Activated naive CD4-positive, alpha-beta T cell treated with anti-CD3 and anti-CD28 coated beads, Interleukin-2, amount 10 ng/mL, durations not matched to agents 7 days and 5 days (primary cell): ENCODE measurements at regions not wholly inside any gene's neighbourhood (a gene's known extent, or its start where the extent isn't known, plus 50 kb on each side); places are given as distances from the start of the nearest gene placed in this dataset.

ENCODE experiments used
- CTCF ChIA-PET: fragments of 350-600 bp; sonication (Branson Sonifier 250); formaldehyde crosslinking; loops from one replicate; lab custom pipeline; 2021; ENCODE audit warnings: antibody characterized with exemption; lab: Charles Lee
- DNase-seq: peaks from one replicate; pipeline ENCODE4 v3.0.0-alpha.2; 2020
- H3K27ac Mint-ChIP-seq: one replicate; pipeline ENCODE4 v1.8.0; 2021; ENCODE audit warnings: mild to moderate bottlenecking, moderate library complexity, mixed read lengths
- H3K27me3 Mint-ChIP-seq: one replicate; pipeline ENCODE4 v1.8.0; 2021; ENCODE audit warnings: mild to moderate bottlenecking, mixed read lengths
- H3K36me3 Mint-ChIP-seq: one replicate; pipeline ENCODE4 v1.8.0; 2021; ENCODE audit warnings: mixed read lengths
- H3K4me1 Mint-ChIP-seq: one replicate; pipeline ENCODE4 v1.8.0; 2021; ENCODE audit warnings: mixed read lengths
- H3K4me3 Mint-ChIP-seq: one replicate; pipeline ENCODE4 v1.8.0; 2021; ENCODE audit warnings: mild to moderate bottlenecking, moderate library complexity, mixed read lengths
- H3K9me3 Mint-ChIP-seq: one replicate; pipeline ENCODE4 v1.8.0; 2021; ENCODE audit warnings: mixed read lengths

DNA sequence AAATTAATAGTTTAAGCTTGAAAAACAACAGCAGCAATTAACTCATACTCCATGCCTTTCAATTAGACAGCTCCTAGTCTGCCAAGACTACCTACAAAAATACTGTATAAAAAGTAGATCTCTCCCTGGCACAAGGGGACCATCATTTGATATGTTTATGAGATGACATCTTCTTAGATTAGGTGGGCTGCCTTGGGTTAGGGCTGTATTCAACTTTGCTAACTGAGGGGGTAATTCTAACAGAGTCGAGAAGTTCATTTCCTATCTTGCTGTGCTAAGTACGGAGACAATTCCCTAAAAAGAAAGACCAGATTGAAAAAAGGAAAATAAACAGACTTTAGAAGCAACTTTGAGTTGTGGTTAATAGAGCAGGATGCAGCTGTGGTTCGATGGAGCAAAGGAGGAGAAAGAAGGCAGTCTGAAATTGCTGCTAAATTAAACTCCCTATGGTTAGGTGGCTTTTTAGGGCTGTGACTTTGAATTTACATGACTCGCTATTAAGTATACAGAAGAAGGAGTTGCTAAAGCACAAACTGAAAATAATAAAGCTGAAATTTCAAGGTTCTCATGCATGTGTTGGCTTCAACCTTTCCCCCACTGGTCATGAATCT is 75.4 kb downstream of the CDC7 start:
- CTCF ChIA-PET, result interaction anchor here (0.6 to 0.9 kb wide), 2 partner anchors 63 to 262 kb away, joined by 3 read pairs; no protein-coding TSS in a partner anchor
- Mint-ChIP-seq H3K4me3 (no peak overlapping the region), H3K27me3 (peaks cover 20% of the 10 kb centered on the region), H3K4me1 (peaks cover 28% of the 10 kb centered on the region), H3K9me3 (no peaks in the 10 kb centered on the region), H3K36me3 (no peaks in the 10 kb centered on the region), H3K27ac (no peak overlapping the region)
- DNase-seq, result no peak

DNA sequence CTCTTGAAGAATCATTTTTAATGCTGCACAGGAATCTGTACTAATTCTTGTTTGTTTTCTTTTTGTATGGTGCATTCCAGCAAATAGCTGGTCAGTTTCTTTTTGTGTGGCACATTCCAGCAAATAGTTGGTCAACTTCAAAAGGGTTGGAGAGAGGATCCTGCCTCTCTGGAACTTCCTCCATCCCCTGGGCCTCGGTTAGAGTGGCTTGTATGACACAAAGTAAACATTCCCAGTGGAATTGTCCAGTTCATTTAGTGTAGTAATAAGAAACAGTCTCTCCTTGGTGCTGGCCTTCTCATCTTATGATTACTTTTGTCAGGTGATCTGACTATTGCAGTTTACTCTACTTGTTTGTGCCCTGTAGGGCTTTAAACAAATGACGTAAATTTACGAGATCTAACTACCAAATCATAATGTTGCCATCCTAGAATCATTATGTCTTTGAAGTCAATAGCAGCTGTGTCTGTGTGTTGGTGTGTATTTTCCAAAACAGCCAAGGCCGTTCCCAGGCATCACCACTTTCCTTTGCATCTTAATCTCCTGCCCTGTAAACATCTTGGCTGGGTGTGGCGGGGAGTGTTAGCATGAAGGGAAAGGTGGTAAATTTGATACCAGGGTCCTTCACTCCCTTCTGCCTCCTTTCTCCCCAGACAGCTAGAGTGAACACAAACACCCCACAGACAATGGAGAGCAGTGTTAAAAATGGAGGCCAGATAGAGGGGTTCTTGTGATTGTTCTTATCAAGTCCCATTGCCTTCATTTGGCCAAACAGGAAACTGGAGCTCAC is 77.9 kb downstream of the CDC7 start:
- Mint-ChIP-seq H3K4me1 (peaks cover 24% of the 10 kb centered on the region), H3K36me3 (no peaks in the 10 kb centered on the region), H3K9me3 (no peaks in the 10 kb centered on the region), H3K27ac (no peak overlapping the region), H3K4me3 (no peak overlapping the region), H3K27me3 (peaks cover 21% of the 10 kb centered on the region)
- no peak for DNase-seq
- CTCF ChIA-PET, result interaction anchor here (1.0 kb wide), 1 partner anchor 368 kb away, joined by 3 read pairs; no protein-coding TSS in a partner anchor

DNA sequence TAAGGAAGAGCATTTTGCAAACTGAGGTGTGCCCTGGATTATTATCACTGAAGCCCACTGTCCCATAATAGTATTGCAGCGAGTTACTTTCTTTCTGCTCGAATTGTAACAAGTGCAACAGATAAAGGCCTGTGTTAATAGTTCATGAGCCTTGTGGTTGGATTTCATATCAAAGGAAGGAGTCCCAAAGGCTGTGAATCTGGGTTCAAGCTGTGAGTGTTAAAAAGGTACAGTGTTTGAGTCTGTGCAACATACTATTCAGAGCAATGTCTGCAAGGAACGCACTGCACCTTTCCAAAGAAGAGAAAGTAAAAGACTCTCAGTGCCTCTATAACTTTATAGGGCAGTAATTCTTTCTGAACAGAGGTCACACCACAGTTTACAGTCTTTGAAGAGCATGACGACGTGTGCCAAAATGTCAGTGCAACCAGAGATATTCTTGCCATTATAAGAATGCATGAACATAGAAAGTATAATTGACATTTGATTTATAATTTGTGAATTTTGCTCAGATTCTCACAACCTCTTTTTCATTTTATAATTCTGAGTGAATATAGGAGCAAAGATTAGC is 79.1 kb downstream of the CDC7 start:
- peaks cover 34% of the 10 kb centered on the region for H3K4me1 Mint-ChIP-seq
- H3K27ac Mint-ChIP-seq, result no peak overlapping the region
- H3K27me3 Mint-ChIP-seq, result peaks cover 22% of the 10 kb centered on the region
- no peak overlapping the region for H3K4me3 Mint-ChIP-seq
- no peaks in the 10 kb centered on the region for H3K9me3 Mint-ChIP-seq
- CTCF ChIA-PET, result no interaction called here
- H3K36me3 Mint-ChIP-seq, result no peaks in the 10 kb centered on the region
- no peak for DNase-seq

DNA sequence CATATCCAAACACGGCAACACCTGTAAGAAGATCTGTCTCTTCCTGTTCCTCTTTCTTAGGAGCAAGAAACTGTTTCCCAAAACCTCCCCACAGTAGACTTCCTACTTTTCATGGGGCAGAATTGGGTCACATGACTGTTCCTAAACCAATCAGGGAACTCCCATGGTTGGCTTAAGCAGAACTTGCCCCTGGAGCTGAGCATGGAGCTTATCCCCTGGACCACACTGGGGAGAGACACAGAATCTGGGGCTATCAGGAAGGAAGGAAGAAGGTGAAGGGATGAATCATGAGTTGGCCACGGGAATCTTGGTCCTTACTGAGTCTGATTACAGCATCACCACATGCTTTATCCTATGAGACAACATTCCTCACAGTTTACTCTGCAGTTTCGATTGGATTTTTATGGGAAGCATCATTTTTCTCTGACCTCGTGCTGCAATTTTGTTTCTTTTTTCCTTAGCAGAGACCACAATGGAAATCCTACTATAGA is 81.8 kb downstream of the CDC7 start:
- no peak for DNase-seq
- H3K36me3 Mint-ChIP-seq, result no peaks in the 10 kb centered on the region
- no peaks in the 10 kb centered on the region for H3K9me3 Mint-ChIP-seq
- peaks cover 27% of the 10 kb centered on the region for H3K4me1 Mint-ChIP-seq
- no peak overlapping the region for H3K4me3 Mint-ChIP-seq
- no peak overlapping the region for H3K27ac Mint-ChIP-seq
- CTCF ChIA-PET, result interaction anchor here (1.1 kb wide), 1 partner anchor 69 kb away, joined by 3 read pairs; no protein-coding TSS in a partner anchor
- peaks cover 22% of the 10 kb centered on the region for H3K27me3 Mint-ChIP-seq

DNA sequence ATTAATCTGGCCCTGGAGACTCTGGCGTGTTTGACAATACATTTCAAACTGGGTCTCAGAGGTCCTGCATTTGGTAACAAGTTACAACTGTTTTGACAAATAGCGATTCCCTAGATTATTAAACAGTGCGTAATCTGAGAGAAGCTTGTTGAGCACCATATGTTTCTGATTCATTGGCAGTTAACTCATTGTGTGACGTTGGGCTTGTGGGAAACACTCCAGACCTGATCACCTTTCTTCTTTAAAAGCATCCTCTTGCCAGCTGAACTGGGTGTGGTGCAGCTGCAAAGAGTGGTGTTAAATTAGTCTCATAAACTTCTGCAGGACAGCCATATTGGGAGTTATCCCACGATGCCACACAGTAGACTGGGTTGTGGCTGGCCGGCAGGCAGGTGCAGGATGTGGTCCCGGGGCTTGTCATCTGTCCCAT is 82.7 kb downstream of the CDC7 start:
- peaks cover 20% of the 10 kb centered on the region for H3K27me3 Mint-ChIP-seq
- peak; percentile 28 for DNase-seq
- peaks cover 27% of the 10 kb centered on the region for H3K4me1 Mint-ChIP-seq
- CTCF ChIA-PET, result interaction anchor here (1.1 kb wide), 1 partner anchor 70 kb away, joined by 3 read pairs; no protein-coding TSS in a partner anchor
- H3K36me3 Mint-ChIP-seq, result no peaks in the 10 kb centered on the region
- H3K27ac Mint-ChIP-seq, result no peak overlapping the region
- H3K4me3 Mint-ChIP-seq, result no peak overlapping the region
- H3K9me3 Mint-ChIP-seq, result no peaks in the 10 kb centered on the region

GRCh38 chr1:91584309-91584708 is 83.7 kb downstream of the CDC7 start:
- H3K4me1 Mint-ChIP-seq, result peaks cover 27% of the 10 kb centered on the region

GRCh38 chr1:91584878-91585277 is 84.2 kb downstream of the CDC7 start:
- Mint-ChIP-seq H3K36me3 (no peaks in the 10 kb centered on the region), H3K27me3 (peaks cover 19% of the 10 kb centered on the region), H3K4me3 (no peak overlapping the region), H3K27ac (no peak overlapping the region), H3K9me3 (no peaks in the 10 kb centered on the region), H3K4me1 (peaks cover 27% of the 10 kb centered on the region)
- CTCF ChIA-PET, result no interaction called here
- DNase-seq, result no peak

More at GRCh38 chr1:91584309-91584708, 83.7 kb downstream of the CDC7 start:
- no peak for DNase-seq
- H3K36me3 Mint-ChIP-seq, result no peaks in the 10 kb centered on the region
- no peaks in the 10 kb centered on the region for H3K9me3 Mint-ChIP-seq
- peaks cover 18% of the 10 kb centered on the region for H3K27me3 Mint-ChIP-seq
- CTCF ChIA-PET, result no interaction called here
- no peak overlapping the region for H3K4me3 Mint-ChIP-seq
- H3K27ac Mint-ChIP-seq, result no peak overlapping the region

- Mint-ChIP-seq H3K4me3 (no peak overlapping the region), H3K27ac (no peak overlapping the region), H3K27me3 (peaks cover 24% of the 10 kb centered on the region), H3K9me3 (no peaks in the 10 kb centered on the region), H3K36me3 (no peaks in the 10 kb centered on the region), H3K4me1 (peaks cover 27% of the 10 kb centered on the region)
- CTCF ChIA-PET, result no interaction called here
- DNase-seq, result no peak
Observed at GRCh38 chr1:91585502-91585901, 84.9 kb downstream of the CDC7 start.

GRCh38 chr1:91585982-91586381 is 85.3 kb downstream of the CDC7 start:
- H3K27ac Mint-ChIP-seq, result no peak overlapping the region
- CTCF ChIA-PET, result no interaction called here
- DNase-seq, result no peak
- H3K27me3 Mint-ChIP-seq, result peaks cover 24% of the 10 kb centered on the region
- H3K4me1 Mint-ChIP-seq, result peaks cover 32% of the 10 kb centered on the region
- H3K9me3 Mint-ChIP-seq, result no peaks in the 10 kb centered on the region
- no peaks in the 10 kb centered on the region for H3K36me3 Mint-ChIP-seq
- no peak overlapping the region for H3K4me3 Mint-ChIP-seq

GRCh38 chr1:91589437-91589836 is 88.8 kb downstream of the CDC7 start:
- Mint-ChIP-seq H3K4me3 (no peak overlapping the region), H3K27me3 (peaks cover 22% of the 10 kb centered on the region), H3K27ac (no peak overlapping the region), H3K36me3 (no peaks in the 10 kb centered on the region), H3K9me3 (no peaks in the 10 kb centered on the region), H3K4me1 (peaks cover 45% of the 10 kb centered on the region)
- DNase-seq, result no peak
- CTCF ChIA-PET, result interaction anchor here (1.6 kb wide), 1 partner anchor 15 kb away, joined by 3 read pairs; no protein-coding TSS in a partner anchor

- CTCF ChIA-PET, result interaction anchor here (1.6 kb wide), 1 partner anchor 13 kb away, joined by 3 read pairs; no protein-coding TSS in a partner anchor
- Mint-ChIP-seq H3K36me3 (no peaks in the 10 kb centered on the region), H3K4me3 (peak overlapping the region; percentile 48), H3K27me3 (peaks cover 21% of the 10 kb centered on the region), H3K4me1 (peaks cover 36% of the 10 kb centered on the region), H3K9me3 (no peaks in the 10 kb centered on the region), H3K27ac (peak overlapping the region; percentile 83)
- DNase-seq, result peak; percentile 28
Observed at GRCh38 chr1:91591175-91591974, 90.7 kb downstream of the CDC7 start.

- CTCF ChIA-PET, result no interaction called here
- Mint-ChIP-seq H3K4me3 (no peak overlapping the region), H3K36me3 (no peaks in the 10 kb centered on the region), H3K27ac (peak overlapping the region; percentile 83), H3K27me3 (peaks cover 21% of the 10 kb centered on the region), H3K4me1 (peaks cover 42% of the 10 kb centered on the region), H3K9me3 (no peaks in the 10 kb centered on the region)
- no peak for DNase-seq
Observed at GRCh38 chr1:91592716-91593477, 92.2 kb downstream of the CDC7 start.

- no peak for DNase-seq
- CTCF ChIA-PET, result no interaction called here
- H3K9me3 Mint-ChIP-seq, result no peaks in the 10 kb centered on the region
- H3K4me3 Mint-ChIP-seq, result no peak overlapping the region
- no peaks in the 10 kb centered on the region for H3K36me3 Mint-ChIP-seq
- peaks cover 42% of the 10 kb centered on the region for H3K4me1 Mint-ChIP-seq
- no peak overlapping the region for H3K27ac Mint-ChIP-seq
- peaks cover 18% of the 10 kb centered on the region for H3K27me3 Mint-ChIP-seq
Observed at GRCh38 chr1:91594383-91595055, 93.9 kb downstream of the CDC7 start.
